SK-N-SH treated with all-trans-retinoic acid at 6 μM for 48 hours (cell line): ENCODE measurements at regions not wholly inside any gene's neighbourhood (a gene's known extent, or its start where the extent isn't known, plus 50 kb on each side); places are given as distances from the start of the nearest gene placed in this dataset.

Experiments
- ATAC-seq: fragments of 200-7000 bp; cut with Tn5 transposase; 3 replicates; pipeline ENCODE4 v1.9.1; 2020; ENCODE audit warnings: mild to moderate bottlenecking, moderate library complexity
- ARNTL ChIP-seq: fragments of 450-650 bp; formaldehyde crosslinking; IDR thresholded peaks from 2 replicates; pipeline ENCODE4 v1.5.0; 2020; ENCODE audit warnings: low read depth, mild to moderate bottlenecking, moderate library complexity, borderline replicate concordance
- BACH2 ChIP-seq: fragments of 250-450 bp; sonication (Bioruptor Pico); IDR thresholded peaks from 2 replicates; pipeline ENCODE4 v1.9.0; 2021; ENCODE audit warnings: mild to moderate bottlenecking, borderline replicate concordance
- CREB5 ChIP-seq: fragments of 250-450 bp; sonication (Bioruptor Pico); IDR thresholded peaks from 2 replicates; pipeline ENCODE4 v1.5.1; 2020; ENCODE audit warnings: low read depth, mild to moderate bottlenecking, moderate library complexity
- CSDC2 ChIP-seq: fragments of 250-450 bp; sonication (Bioruptor Pico); IDR thresholded peaks from 2 replicates; pipeline ENCODE4 v1.5.0; 2020; ENCODE audit warnings: mild to moderate bottlenecking, moderate library complexity
- CSRNP3 ChIP-seq: fragments of 250-450 bp; sonication (Bioruptor Pico); IDR thresholded peaks from 2 replicates; pipeline ENCODE4 v1.5.1; 2021; ENCODE audit warnings: mild to moderate bottlenecking, moderate library complexity
- ESRRG ChIP-seq: fragments of 250-450 bp; sonication (Bioruptor Pico); IDR thresholded peaks from 2 replicates; pipeline ENCODE4 v1.6.1; 2021; ENCODE audit warnings: mild to moderate bottlenecking
- GLIS3 ChIP-seq: fragments of 250-450 bp; sonication (Bioruptor Pico); IDR thresholded peaks from 2 replicates; pipeline ENCODE4 v1.5.0; 2020; ENCODE audit warnings: mild to moderate bottlenecking, moderate library complexity
- OSR1 ChIP-seq: fragments of 250-450 bp; sonication (Bioruptor Pico); IDR thresholded peaks from 2 replicates; pipeline ENCODE4 v1.8.0; 2022; ENCODE audit warnings: moderate library complexity, mild to moderate bottlenecking, inconsistent platforms
- POU6F1 ChIP-seq: fragments of 250-450 bp; sonication (Bioruptor Pico); IDR thresholded peaks from 2 replicates; pipeline ENCODE4 v1.8.0; 2021; ENCODE audit warnings: low read depth, mild to moderate bottlenecking, moderate library complexity, borderline replicate concordance
- PPARA ChIP-seq: fragments of 250-450 bp; sonication (Bioruptor Pico); IDR thresholded peaks from 2 replicates; pipeline ENCODE4 v1.5.0; 2020; ENCODE audit warnings: mild to moderate bottlenecking, borderline replicate concordance
- RARB ChIP-seq: fragments of 250-450 bp; sonication (Bioruptor Pico); IDR thresholded peaks from 2 replicates; pipeline ENCODE4 v1.8.0; 2021; ENCODE audit warnings: mild to moderate bottlenecking, moderate library complexity
- SNAI2 ChIP-seq: fragments of 250-450 bp; sonication (Bioruptor Pico); IDR thresholded peaks from 2 replicates; pipeline ENCODE4 v1.5.0; 2020; ENCODE audit warnings: mild to moderate bottlenecking, moderate library complexity
- TCF4 ChIP-seq: fragments of 250-450 bp; sonication (Bioruptor Pico); IDR thresholded peaks from 2 replicates; pipeline ENCODE4 v1.8.0; 2021; ENCODE audit warnings: mild to moderate bottlenecking, moderate library complexity, borderline replicate concordance
- TOX ChIP-seq: fragments of 250-450 bp; sonication (Bioruptor Pico); IDR thresholded peaks from 2 replicates; pipeline ENCODE4 v1.8.0; 2021; ENCODE audit warnings: mild to moderate bottlenecking, moderate library complexity, borderline replicate concordance
- TSHZ2 ChIP-seq: fragments of 250-450 bp; sonication (Bioruptor Pico); IDR thresholded peaks from 2 replicates; pipeline ENCODE4 v1.5.0; 2020; ENCODE audit warnings: mild to moderate bottlenecking, moderate library complexity
- ZC3H10 ChIP-seq: fragments of 250-450 bp; sonication (Bioruptor Pico); IDR thresholded peaks from 2 replicates; pipeline ENCODE4 v1.5.1; 2021; ENCODE audit warnings: mild to moderate bottlenecking, moderate library complexity
- ZFP30 ChIP-seq: fragments of 450-650 bp; formaldehyde crosslinking; IDR thresholded peaks from 2 replicates; pipeline ENCODE4 v1.5.0; 2022; ENCODE audit warnings: mild to moderate bottlenecking, moderate library complexity
- ZNF565 ChIP-seq: fragments of 450-650 bp; formaldehyde crosslinking; conservative IDR thresholded peaks from 2 replicates; pipeline ENCODE4 v1.5.0; 2020; ENCODE audit warnings: low read depth, mild to moderate bottlenecking, moderate library complexity
- ZNF70 ChIP-seq: fragments of 450-650 bp; formaldehyde crosslinking; IDR thresholded peaks from 2 replicates; pipeline ENCODE4 v1.5.0; 2020; ENCODE audit warnings: mild to moderate bottlenecking, moderate library complexity
- ZNF8 ChIP-seq: fragments of 450-650 bp; formaldehyde crosslinking; IDR thresholded peaks from 2 replicates; pipeline ENCODE4 v1.5.0; 2020; ENCODE audit warnings: mild to moderate bottlenecking, moderate library complexity

- ATAC-seq: no peak
- TF ChIP-seq BACH2 (no peak), ZNF8 (CRISPR knock-in tag) (no peak), POU6F1 (CRISPR knock-in tag) (no peak), PPARA (CRISPR knock-in tag) (no peak), SNAI2 (no peak), OSR1 (CRISPR knock-in tag) (no peak), CSRNP3 (CRISPR knock-in tag) (no peak), CSDC2 (CRISPR knock-in tag) (no peak), RARB (CRISPR knock-in tag) (no peak), TOX (CRISPR knock-in tag) (no peak), GLIS3 (CRISPR knock-in tag) (no peak), ZNF70 (no peak), TCF4 (CRISPR knock-in tag) (no peak), CREB5 (CRISPR knock-in tag) (no peak), ZFP30 (CRISPR knock-in tag) (no peak), ESRRG (CRISPR knock-in tag) (no peak), ZNF565 (CRISPR knock-in tag) (no peak)
Observed at GRCh38 chr11:92812841-92813240, 156.6 kb upstream of the MTNR1B start.

- TF ChIP-seq OSR1 (CRISPR knock-in tag) (no peak), ZNF565 (CRISPR knock-in tag) (no peak), RARB (CRISPR knock-in tag) (no peak), PPARA (CRISPR knock-in tag) (no peak), ZFP30 (CRISPR knock-in tag) (no peak), TCF4 (CRISPR knock-in tag) (no peak), SNAI2 (no peak), ZNF70 (no peak), CREB5 (CRISPR knock-in tag) (no peak), ZC3H10 (CRISPR knock-in tag) (no peak), ARNTL (no peak), CSRNP3 (CRISPR knock-in tag) (no peak)
- ATAC-seq: no peak
Observed at GRCh38 chr11:92819830-92820229, 149.6 kb upstream of the MTNR1B start.

GRCh38 chr11:92820860-92821259 is 148.6 kb upstream of the MTNR1B start:
- no peak for ATAC-seq
- TF ChIP-seq POU6F1 (CRISPR knock-in tag) (no peak), CSRNP3 (CRISPR knock-in tag) (no peak), PPARA (CRISPR knock-in tag) (no peak), ZNF8 (CRISPR knock-in tag) (no peak), RARB (CRISPR knock-in tag) (no peak), ZFP30 (CRISPR knock-in tag) (no peak), CREB5 (CRISPR knock-in tag) (no peak), BACH2 (no peak), GLIS3 (CRISPR knock-in tag) (no peak), TSHZ2 (CRISPR knock-in tag) (no peak), ESRRG (CRISPR knock-in tag) (no peak)
